PC-9 (cell line): ENCODE measurements at regions not wholly inside any gene's neighbourhood (a gene's known extent, or its start where the extent isn't known, plus 50 kb on each side); places are given as distances from the start of the nearest gene placed in this dataset.

ENCODE experiments used
- CTCF ChIP-seq: fragments of 200-600 bp; sonication (generic); conservative IDR thresholded peaks from 2 replicates; pipeline ENCODE4 v1.6.1; 2017; ENCODE audit warnings: mixed run types, antibody characterized with exemption, mild to moderate bottlenecking, moderate library complexity
- EZH2 ChIP-seq: fragments of 200-600 bp; sonication (generic); IDR thresholded peaks from 2 replicates; pipeline ENCODE4 v1.8.0; 2017; ENCODE audit warnings: antibody characterized with exemption, low read depth

- TF ChIP-seq CTCF (no peak), EZH2 (no peak)
Measured at GRCh38 chr14:97206916-97207315, 409.7 kb downstream of the VRK1 start.
